ENCODE measurements at regions not wholly inside any gene's neighbourhood (a gene's known extent, or its start where the extent isn't known, plus 50 kb on each side); places are given as distances from the start of the nearest gene placed in this dataset.
A peak's percentile ranks its signal among the peaks of the same experiment; 100 is the strongest.
"Not testable (repeated sequence)": the region's sequence is repeated elsewhere in the genome, so short reads cannot be mapped to it uniquely, and the experiment has no call there.

- H3K27ac ChIP-seq, result peak overlapping the region in 2 of 21 experiments; percentile 23 to 57
- H3K4me3 ChIP-seq, result no peak overlapping the region
Measured at GRCh38 chr14:65949711-65950516, 536.3 kb upstream of the CCDC196 start.

GRCh38 chr14:65954942-65955341 is 531.2 kb upstream of the CCDC196 start:
- no peak overlapping the region for H3K27ac ChIP-seq

GRCh38 chr14:65957631-65958205 is 528.5 kb upstream of the CCDC196 start:
- Histone ChIP-seq H3K4me3 (no peak overlapping the region), H3K27ac (no peak overlapping the region)

More at GRCh38 chr14:65954942-65955341, 531.2 kb upstream of the CCDC196 start:
- H3K4me3 ChIP-seq, result no peak overlapping the region

GRCh38 chr14:65958664-65959562 is 527.3 kb upstream of the CCDC196 start:
- Histone ChIP-seq H3K27ac (no peak overlapping the region), H3K4me3 (no peak overlapping the region)

- H3K4me3 ChIP-seq, result no peak overlapping the region
Measured at GRCh38 chr14:65959563-65960024, 526.6 kb upstream of the CCDC196 start.

GRCh38 chr14:65961004-65961403 is 525.2 kb upstream of the CCDC196 start:
- Histone ChIP-seq H3K4me3 (no peak overlapping the region), H3K27ac (no peak overlapping the region)

More at GRCh38 chr14:65959563-65960024, 526.6 kb upstream of the CCDC196 start:
- H3K27ac ChIP-seq, result no peak overlapping the region

- Histone ChIP-seq H3K27ac (no peak overlapping the region), H3K4me3 (no peak overlapping the region)
Measured at GRCh38 chr14:65962952-65963351, 523.2 kb upstream of the CCDC196 start.

- Histone ChIP-seq H3K27ac (no peak overlapping the region), H3K4me3 (no peak overlapping the region)
Measured at GRCh38 chr14:65964366-65964765, 521.8 kb upstream of the CCDC196 start.

GRCh38 chr14:65966188-65966587 is 520.0 kb upstream of the CCDC196 start:
- Histone ChIP-seq H3K27ac (no peak overlapping the region), H3K4me3 (no peak overlapping the region)

- H3K27ac ChIP-seq, result no peak overlapping the region
- H3K4me3 ChIP-seq, result no peak overlapping the region
Measured at GRCh38 chr14:65972346-65972870, 513.8 kb upstream of the CCDC196 start.

- H3K27ac ChIP-seq, result no peak overlapping the region
- H3K4me3 ChIP-seq, result no peak overlapping the region
Measured at GRCh38 chr14:65972891-65973290, 513.3 kb upstream of the CCDC196 start.

- no peak overlapping the region for H3K4me3 ChIP-seq
- no peak overlapping the region for H3K27ac ChIP-seq
Measured at GRCh38 chr14:65975865-65976264, 510.3 kb upstream of the CCDC196 start.

GRCh38 chr14:65976761-65977404 is 509.3 kb upstream of the CCDC196 start:
- no peak overlapping the region for H3K27ac ChIP-seq
- H3K4me3 ChIP-seq, result no peak overlapping the region

GRCh38 chr14:65981192-65981843 is 504.9 kb upstream of the CCDC196 start:
- Histone ChIP-seq H3K4me3 (no peak overlapping the region), H3K27ac (no peak overlapping the region)

GRCh38 chr14:65986041-65986440 is 500.1 kb upstream of the CCDC196 start:
- Histone ChIP-seq H3K27ac (no peak overlapping the region), H3K4me3 (no peak overlapping the region)

GRCh38 chr14:65989981-65990380 is 496.2 kb upstream of the CCDC196 start:
- H3K4me3 ChIP-seq, result no peak overlapping the region
- no peak overlapping the region for H3K27ac ChIP-seq

GRCh38 chr14:65991104-65991503 is 495.1 kb upstream of the CCDC196 start:
- no peak overlapping the region for H3K4me3 ChIP-seq
- no peak overlapping the region for H3K27ac ChIP-seq

- not testable (repeated sequence) for H3K4me3 ChIP-seq, H3K27ac ChIP-seq
Measured at GRCh38 chr14:65991935-65992334, 494.2 kb upstream of the CCDC196 start.

GRCh38 chr14:65993103-65993502 is 493.1 kb upstream of the CCDC196 start:
- no peak overlapping the region for H3K27ac ChIP-seq
- no peak overlapping the region for H3K4me3 ChIP-seq
